Fibroblast of gingiva (primary cell): ENCODE measurements at regions not wholly inside any gene's neighbourhood (a gene's known extent, or its start where the extent isn't known, plus 50 kb on each side); places are given as distances from the start of the nearest gene placed in this dataset.

Experiments used
- DNase-seq: peaks from one replicate; pipeline ENCODE4 v3.0.0-alpha.2; 2011; ENCODE audit warnings: low read depth

DNA sequence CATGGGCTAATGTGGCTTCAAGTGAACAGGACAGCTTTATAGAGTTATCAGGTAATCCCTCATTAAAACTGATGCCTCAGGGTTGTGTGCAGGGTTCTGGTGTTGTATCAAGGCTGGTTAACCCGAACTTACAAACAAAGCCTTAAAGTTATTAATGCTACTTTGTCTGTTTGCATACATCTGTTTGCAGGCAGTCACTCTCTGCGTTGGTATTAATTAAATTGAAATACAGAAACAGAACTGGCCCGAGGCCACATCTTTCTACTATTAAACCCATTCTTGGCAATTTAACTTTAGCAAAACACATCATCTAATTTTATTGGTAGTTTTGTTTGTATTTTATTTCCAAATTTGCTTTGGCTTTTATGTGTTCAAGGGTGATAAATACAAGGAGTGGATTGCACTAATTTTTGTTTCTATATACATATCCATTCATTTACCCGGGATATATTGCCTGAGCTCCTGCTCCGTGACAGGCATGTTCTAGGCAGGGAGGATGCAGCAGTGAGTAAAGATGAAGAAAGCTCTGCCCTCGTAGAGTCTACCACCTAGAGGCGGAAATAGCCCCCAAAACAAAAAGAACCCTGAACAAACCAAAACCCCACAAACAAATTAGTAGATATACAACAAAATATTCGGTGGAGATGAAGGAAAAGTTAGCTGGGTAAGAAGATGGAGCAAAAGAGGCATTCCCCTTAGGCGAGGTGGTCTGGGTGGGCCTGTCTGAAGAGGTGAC lies 164.2 kb downstream of the MACROH2A1 start:
- no peak for DNase-seq

DNA sequence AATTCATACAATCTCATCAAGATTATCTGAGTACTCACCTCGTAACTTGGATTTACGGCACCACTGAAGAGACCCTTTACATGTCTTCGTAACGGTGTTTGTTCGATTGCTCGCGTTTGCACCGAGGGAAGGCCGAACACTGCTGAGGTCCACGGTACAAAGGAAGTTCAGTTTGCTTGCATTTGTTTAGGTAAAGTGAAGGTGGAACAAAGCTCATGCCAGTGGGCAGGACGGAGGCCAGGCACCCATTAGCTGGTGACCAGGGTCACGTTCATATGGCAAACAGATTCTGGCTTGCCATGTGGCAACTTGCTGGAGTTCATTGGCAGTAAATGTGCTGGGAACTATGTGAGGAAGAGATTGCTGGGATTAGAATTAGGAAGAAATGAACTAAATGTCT lies 164.8 kb downstream of the MACROH2A1 start:
- no peak for DNase-seq

DNA sequence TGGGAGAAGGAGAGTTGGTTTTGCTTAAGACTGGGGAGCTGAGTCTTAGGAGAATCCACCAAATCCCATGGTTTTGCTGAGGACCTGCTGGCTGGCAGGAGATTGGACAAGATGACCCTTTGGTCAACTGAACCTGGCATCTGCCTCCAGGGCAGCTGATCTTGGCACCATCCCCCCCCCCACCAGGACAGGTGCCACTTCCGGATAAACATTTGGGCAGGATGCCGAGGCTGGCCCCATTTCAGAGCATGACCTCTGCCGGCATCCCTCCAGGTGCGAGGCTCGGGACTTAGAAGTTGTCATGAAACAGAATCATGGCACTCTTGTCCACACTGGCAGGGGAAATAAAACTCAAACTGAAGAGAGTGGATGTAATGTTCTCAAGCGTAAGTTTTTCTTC lies 165.6 kb downstream of the MACROH2A1 start:
- no peak for DNase-seq

DNA sequence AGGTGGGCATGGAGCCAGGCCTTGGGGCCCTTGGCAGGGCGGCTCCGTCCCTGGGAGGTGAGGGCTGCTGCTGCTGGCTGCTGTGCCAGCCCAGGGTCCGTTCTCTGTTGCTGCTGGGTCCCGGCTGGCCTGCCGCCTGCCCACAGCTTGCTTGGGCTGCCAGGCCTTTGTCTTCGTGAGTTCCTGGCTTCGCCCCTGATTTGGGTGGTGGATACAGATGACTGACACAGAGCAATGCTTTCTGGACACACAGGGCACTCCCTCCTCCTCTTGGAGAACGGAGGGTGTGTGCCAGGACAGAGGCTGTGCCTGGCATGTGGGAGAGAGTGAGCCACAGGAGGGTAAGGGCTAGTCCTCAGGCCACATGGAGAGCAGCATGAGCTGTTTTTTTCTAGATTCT lies 166.1 kb downstream of the MACROH2A1 start:
- DNase-seq: peak; percentile 53

DNA sequence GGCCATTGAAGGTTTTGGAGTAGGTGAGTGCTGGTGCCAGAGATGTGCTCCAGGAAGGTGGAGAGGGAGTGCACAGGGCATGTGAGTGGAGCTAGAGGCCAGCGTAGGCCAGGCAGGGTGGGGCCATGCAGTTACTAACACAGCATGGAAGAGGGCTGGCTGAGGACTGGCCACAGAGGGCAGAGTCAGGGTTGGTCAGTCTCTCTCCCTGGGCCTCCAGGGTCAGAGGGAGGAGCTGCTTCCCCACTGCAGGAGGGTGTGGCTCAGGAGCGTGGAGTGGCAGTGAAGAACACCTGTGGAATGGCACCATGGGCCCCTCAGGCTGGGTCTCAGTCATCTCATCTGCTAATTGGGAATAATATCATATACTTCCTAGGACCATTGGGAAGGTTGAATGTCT lies 167.7 kb downstream of the MACROH2A1 start:
- no peak for DNase-seq

DNA sequence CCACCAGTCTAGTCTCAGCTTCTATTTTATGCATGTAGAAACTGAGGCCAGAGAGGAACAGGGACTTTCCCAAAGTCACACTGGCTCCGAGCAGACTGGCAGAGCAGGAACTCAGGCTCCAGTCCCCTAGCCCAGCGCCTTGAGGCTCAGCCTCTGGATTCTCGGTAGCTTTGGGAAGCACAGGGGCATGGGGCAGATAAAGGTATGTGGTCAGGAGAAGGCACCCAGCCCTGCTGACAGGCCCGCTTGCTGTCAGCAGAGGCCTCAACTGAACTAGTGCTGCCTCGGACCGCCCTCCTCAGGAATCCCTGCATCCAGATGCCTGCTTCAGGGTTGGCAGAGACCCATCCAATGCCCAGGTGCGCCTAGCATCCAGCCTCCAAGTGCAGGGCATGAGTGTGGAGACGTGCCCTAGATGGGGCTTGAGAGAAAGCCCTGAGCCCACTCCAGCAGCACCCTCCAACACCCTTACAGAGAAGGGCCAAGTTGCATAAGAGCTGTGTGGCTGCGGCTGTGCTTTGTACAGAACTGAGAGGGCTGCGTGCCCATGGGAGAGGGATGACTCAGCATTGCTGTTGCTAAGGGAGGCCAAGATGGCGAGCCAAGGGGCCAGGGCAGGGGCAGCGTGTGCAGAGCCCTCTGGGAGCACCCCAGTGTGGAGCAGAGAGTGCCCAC lies 168.6 kb downstream of the MACROH2A1 start:
- DNase-seq: peak; percentile 84

DNA sequence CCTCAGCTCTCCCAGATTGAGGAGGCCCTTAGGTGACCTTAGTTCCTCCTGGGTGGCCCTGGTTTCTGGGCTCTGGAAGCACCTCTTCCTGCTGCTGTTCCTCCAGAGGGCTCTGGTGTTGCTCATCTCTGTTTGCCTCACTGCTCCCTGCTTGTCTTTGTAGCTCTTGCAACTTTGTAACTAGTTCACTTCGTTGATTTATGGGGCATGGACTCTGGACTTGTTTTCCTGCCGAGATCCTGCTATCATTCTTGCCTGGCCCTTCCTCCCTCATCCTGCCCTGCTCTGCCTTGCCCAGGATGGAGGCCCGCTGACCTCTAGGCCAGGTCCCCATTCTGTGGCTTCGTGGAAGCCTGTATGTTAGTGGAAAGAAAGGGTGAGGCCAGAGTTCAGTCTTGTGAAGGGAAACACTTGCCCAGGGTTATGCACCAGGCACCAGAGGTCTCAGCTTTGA lies 169.3 kb downstream of the MACROH2A1 start:
- DNase-seq: no peak

DNA sequence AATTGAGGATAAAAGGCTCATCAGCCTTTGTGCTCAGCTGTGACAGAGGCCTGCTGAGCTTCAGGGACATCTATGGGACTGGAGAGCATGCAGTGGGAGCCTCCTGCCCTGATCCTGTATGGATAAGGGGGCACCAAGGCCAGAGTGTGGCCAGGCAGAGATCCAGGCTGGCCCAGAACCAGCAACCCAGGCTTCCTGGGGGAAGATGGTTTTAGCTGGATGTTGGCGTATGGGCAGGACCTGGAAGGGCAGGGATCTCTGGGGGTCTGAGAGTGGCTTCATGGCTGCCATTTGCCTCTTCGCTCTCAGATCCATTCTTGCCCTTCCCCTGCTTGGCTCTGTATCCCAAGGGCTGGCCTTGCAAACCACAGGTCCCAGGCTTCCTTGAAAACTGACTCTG lies 169.9 kb downstream of the MACROH2A1 start:
- no peak for DNase-seq

DNA sequence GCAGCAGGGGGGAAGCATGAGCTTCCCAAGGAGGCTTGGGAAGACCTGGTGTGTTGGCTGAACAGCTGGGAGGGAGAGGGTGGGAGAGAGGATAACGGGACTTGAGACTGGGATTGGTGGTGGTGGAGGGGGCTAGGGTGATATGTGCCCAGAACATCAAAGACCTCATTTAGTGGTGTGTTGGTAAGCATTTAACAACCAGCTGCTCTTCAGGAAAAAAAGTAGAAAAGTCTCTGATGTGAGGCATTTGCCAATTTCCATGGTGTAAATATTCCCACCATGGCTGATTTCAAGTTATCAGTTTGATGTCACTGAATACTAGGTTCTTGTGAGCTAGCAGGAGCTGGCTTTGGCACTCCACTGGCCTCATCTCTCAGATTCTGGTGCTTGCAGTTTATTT lies 170.8 kb downstream of the MACROH2A1 start:
- no peak for DNase-seq

DNA sequence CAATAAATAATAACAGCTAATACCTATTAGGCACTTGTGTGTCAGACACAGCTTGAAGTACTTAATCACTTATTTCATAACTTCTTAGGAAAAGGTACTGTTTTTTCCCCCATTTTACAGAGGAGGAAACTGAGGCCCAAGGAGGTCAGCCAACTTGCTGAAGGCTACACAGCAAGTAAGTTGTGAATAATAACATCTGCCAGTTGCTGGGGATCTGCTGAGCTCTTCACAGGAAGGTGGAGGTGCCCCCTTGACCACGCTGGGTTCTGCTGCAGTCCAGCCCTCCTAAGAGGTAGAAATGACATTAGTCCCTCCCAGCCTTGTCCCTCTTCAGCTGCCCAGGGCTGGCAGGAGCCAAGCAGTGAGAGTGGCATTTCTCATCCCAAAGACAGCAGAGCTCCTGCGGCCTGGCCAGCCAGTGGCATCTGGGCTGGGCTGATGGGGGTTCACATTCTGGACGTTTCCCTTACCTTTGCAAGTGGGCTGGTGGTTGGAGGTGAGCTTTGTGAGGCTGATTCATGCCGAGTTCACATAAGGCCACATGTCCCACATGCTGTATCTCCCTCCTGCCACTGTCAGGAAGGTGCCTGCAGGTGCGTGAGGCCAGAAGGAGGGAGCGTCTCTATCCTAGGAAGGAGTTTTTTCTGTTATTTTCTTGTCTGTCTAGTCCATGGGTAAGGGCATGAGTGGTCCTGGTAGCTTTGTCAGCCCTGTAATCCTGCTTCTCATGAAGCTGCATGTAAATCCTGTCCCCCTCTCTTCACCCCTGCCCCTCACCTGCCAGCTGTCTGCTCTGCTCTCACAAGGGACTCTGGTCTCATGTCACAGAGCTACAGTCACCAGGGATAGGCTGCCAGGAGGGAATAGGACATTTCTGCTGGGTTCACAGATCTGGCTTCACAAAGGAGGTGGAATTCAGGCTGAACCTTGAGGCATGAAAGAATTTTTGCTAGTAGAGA lies 171.7 kb downstream of the MACROH2A1 start:
- DNase-seq: no peak

DNA sequence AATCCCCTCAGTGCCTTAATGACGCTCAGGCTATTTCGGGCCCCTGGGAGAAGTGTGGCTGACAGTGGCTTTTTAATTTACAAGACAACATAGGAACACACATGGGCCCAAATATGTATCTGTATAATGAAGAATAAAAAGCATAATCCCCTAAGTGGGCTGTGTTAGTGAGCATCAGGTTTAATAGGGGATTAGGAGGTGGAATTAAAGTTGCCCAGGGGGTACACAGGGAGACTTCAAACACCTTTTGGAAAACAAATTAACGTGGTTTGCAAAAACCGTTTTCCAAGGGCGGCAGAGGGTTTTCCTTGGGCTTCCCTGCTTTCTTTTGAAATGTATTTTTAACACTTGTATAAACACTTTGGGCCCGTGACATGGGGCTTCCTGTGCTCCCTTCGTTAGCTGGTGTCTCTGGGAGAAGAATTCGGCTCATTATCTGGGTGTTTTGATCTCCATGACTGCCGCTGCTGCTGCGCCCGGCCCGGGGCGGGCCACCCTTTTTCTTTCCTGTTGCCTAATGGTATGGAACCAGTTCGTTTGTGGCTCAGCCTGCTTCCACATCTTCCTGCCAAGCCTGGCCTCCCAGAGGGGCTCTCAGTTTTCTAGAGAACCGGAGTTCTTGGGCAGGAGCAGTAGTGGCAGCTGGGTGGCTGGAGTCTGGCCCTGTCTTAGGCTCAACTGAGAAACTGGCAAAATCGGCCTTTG lies 173.0 kb downstream of the MACROH2A1 start:
- peak; percentile 52 for DNase-seq

DNA sequence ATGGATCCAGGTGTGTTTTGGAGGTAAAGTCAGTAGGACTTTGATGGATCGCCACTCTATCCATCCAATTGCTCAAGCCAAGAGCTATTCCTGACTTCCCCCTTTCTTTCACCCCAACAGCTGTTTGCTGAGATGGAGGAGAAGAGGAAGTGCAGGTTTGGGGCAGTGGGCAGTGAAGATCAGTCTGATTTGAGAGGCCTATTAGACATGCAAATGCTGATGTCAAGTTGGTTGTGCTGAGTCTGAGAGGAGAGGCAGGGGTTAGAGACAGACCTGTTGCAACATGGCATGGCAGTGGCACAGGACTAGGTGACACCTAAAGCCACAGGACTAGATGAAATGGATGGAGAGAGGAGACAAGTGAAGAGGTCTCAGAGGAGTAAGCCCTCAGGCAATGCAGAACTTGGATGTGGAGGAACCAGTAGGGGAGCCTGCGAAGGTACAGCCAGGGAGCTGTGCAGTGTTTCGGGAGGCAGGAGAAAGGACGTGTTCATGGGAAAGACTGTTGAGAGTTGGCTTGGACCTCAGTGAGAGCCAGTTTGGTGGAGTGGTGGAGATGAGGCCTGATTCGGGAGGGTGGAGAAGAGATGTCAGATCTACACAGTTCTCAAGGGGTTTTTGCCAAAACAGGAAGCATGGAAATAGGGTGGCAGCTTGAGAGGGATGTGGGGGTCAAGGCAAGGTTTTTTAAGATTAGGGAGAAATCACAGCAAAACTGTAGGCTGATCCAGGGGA lies 175.0 kb downstream of the MACROH2A1 start:
- DNase-seq: no peak

DNA sequence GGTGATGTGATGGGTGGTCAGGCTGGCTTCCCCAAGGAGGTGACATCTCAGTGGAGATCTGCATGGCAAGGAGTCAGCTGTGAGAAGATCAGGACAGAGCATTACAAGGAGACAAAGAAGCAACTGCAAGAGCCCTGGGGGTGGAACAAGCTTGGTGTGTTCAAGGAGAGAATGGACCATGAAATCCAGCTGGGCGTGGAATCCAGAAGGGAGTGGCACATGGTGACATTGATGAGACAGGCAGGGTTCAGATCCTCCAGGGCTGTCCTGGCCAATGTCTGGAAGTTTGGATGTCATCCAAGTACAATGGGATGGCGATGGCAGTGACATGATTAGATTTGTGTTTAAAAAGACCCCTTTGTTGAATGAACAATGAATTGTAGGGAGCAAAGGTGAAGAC lies 175.6 kb downstream of the MACROH2A1 start:
- no peak for DNase-seq

DNA sequence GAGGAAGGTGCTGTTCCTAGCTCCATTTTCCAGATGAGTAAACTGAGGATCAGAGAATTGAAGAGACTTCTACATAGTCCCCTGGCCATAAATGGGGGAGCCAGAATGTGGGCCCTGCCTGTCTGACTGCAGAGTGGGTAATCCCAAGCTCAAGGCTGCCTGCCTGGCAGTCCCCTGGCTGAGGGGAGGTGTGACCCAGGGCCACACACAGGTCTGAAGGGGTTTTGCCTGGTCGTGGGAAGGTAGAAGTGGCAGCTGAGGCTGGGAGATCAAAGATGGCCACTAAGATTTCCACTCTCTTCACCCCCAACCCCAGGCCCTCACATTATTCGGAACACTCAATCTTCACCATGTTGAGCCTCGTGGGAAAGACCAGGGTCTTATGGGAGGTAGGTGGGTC lies 176.3 kb downstream of the MACROH2A1 start:
- no peak for DNase-seq

DNA sequence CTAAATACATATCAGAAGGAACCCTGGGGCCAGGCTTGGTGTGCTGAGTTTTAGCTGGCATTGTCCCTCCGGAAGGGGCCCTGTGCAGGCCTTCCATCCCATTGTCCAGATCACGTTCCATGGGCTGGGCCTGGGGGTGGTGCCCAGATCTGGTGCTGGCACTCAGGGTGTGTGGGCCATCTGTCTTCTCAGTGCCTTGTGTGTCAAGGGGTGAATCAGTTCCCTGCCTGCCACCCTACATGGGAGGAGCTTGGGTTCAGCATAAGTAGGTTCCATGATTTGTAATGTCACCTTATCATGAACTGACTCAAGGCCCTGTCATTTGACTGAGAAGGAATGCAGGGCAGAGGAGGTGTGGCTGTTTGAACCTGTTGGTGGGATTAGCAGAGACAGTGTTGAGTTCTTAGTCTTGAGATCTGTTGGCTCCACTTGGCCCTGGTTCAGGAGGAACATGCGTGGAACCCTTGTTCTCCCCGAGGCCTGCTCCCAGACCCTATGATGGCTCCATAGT lies 176.8 kb downstream of the MACROH2A1 start:
- no peak for DNase-seq

DNA sequence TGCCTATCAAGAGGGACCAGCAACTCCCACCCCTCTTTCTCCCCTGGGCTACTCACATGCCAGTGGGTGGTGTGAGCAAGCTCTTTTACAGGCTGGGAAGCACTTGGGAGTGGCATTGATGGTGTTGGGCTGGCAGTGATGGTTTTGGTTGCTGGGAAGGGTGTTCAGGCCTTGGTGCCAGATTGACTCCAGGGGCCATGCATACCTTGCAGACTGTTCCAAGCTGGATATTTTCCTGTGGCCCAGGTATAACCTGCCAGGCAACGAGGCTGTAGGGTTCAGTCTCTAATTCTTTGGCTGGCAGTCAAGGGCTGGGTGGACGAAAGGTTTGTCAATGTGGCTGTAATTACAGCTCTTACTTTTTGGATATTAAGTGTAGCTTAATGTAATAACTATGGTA lies 177.3 kb downstream of the MACROH2A1 start:
- DNase-seq: no peak

DNA sequence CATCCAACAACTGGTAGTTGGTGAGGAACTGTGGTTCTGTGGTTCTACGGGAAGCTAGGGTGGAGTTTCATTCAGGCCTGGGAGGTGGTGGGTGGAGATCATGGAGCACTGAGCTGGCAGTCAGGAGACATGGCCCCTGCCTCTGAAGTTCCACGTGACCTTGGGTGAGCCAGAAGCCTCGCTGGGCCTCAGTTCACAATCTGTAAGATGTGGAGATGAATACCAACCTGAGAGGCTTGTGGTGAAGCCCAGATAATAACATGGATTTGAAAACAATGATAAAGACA lies 177.9 kb downstream of the MACROH2A1 start:
- DNase-seq: no peak

DNA sequence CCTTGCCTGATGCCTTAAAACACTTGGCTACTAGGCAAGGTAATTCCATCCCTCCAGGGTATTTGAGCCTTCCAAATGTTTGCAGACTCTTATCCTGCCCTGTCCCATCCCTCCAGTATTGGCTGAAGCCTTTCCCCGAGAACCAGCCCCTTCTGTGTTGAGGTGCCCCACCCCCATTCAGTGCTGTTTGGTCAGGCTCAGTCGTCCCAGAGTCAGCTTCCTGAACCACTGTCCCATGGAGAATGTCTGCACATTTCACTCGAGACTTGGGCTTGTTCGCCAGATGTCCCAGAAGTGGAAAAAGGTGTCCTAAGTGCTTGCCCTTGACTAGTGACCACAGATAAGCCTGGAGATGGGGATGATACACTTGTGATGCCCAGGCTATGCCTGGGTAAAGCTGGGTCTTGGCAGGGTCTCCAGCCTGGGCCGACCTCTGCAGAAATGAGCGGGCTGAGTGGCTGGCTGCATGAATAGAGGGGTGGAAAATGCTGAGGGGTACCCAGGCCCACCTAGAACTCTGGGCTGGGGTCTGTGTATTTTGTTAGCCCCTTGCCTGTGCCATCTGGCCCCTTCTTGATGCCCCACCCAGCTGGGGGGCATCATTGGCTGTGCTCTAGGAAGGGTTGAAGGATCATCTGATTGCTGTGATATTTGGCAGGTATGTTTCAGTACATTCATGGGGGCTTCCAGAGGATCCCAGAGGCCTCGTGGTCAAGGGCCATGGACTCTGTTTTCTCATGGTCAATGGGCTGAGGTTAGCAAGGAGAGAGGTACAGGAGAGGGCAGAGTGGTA lies 178.4 kb downstream of the MACROH2A1 start:
- no peak for DNase-seq

DNA sequence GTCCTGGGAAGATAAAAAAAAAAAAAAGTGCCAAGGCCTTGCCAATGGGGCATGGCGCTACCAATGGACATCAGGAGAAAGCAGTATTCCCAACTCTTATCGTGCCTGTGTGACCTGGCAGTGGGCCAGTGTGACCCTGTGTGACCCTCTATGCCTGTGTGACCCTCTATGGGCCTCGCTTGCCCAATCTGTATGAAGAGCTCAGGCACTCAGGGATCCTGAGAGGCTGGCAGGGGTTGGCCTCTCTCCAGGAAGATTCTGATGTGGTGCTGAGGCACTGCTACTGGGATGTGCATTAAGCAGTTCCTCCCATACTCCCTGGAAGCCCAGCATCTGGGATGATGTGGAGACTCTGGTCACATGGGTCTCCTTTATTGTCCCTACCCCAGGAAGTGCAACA lies 179.2 kb downstream of the MACROH2A1 start:
- no peak for DNase-seq

DNA sequence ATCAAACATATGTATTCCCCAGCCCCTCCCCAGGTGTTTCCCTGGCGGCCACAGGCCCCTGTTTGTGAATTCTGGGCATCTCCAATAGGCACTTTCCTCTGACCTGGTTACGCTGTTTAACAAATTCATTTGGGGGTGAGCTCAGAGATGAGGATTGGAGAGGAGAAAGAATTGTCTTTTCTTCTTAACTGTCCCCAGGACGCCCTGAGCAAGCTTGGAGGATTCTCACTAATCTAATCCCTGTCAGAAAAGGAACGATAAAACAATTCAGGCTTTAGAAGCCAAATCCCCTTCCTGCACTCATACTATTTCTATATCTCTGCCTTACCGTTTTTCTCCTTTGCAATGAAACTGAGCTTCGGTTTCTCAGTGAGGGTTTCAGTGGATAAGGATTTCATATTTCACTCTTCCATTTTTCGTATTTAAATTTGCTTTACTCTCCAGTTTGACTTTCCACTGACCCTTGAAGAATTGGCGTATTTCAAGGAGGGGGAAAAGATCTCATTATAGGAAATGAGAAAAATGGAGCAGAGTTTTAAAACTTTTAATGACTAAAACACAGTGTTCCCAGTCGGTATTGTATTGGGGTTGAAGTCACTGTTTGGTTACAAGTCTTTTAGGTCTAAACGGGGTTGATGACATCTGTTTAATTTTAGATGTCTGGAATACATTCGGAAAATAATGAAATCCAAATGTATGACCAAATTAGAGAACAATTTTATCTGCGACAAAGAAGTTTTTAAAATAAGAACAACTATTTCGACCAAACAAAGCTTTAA lies 180.1 kb downstream of the MACROH2A1 start:
- DNase-seq: peak; percentile 49
